A549 (cell line): ENCODE measurements at regions not wholly inside any gene's neighbourhood (a gene's known extent, or its start where the extent isn't known, plus 50 kb on each side); places are given as distances from the start of the nearest gene placed in this dataset.

Experiments
- ATAC-seq, 2 experiments: fragments of 200-7000 bp in 1 of 2; fragments of >200 bp in 1 of 2; cut with Nextera tagmentation in 1 of 2; cut with Tn5 transposase in 1 of 2; 3 replicates each; pipeline versions ENCODE4 v1.8.0 to v1.9.1; 2018 to 2020; ENCODE audit warnings: mild to moderate bottlenecking in 1 of 2, moderate library complexity in 1 of 2
- CTCF ChIA-PET: fragments of 300-600 bp; sonication (Branson Sonifier 250); formaldehyde crosslinking; extraction: SDS; loops from one replicate; lab custom pipeline; 2021; ENCODE audit warnings: antibody characterized with exemption, inconsistent platforms; lab: Yijun Ruan, JAX
- POLR2A ChIA-PET: fragments of 350-600 bp; formaldehyde crosslinking; extraction: SDS; loops from one replicate; lab custom pipeline; 2021; ENCODE audit warnings: antibody characterized with exemption, inconsistent platforms; lab: Yijun Ruan, JAX
- DNase-seq, 2 experiments: peaks; one replicate each; pipeline versions ENCODE4 v3.0.0 to v3.0.0-alpha.2; 2011 to 2016; ENCODE audit warnings: low read depth in 1 of 2, low spot score in 1 of 2
- FAIRE-seq: peaks from 2 replicates; lab custom pipeline; 2011; peaks lifted over from hg19 to GRCh38; lab: Jason Lieb, UNC
- H3K27ac ChIP-seq, 2 experiments: fragments of >200 bp; sonication (Bioruptor Twin); formaldehyde crosslinking; 3 replicates each; pipeline ENCODE4 v1.5.1; 2016 to 2017
- H3K4me1 ChIP-seq: fragments of >200 bp; sonication (Bioruptor Twin); formaldehyde crosslinking; 3 replicates; pipeline ENCODE4 v1.6.1; 2016
- H3K4me2 ChIP-seq: fragments of >200 bp; sonication (Bioruptor Twin); formaldehyde crosslinking; 3 replicates; pipeline ENCODE4 v1.6.1; 2016
- H3K4me3 ChIP-seq: fragments of >200 bp; sonication (Bioruptor Twin); formaldehyde crosslinking; 3 replicates; pipeline ENCODE4 v1.5.1; 2016
- H3K9me3 ChIP-seq: fragments of >200 bp; sonication (Bioruptor Twin); formaldehyde crosslinking; 3 replicates; pipeline ENCODE4 v1.6.1; 2016
- CHD2 ChIP-seq: fragments of 150-350 bp; IDR thresholded peaks from 2 replicates; pipeline ENCODE4 v1.6.1; 2014; ENCODE audit warnings: low read length; ENCODE audit not compliant: partially characterized antibody
- CHD4 ChIP-seq: fragments of 200-600 bp; sonication (generic); IDR thresholded peaks from 2 replicates; pipeline ENCODE4 v1.6.1; 2016; ENCODE audit warnings: antibody characterized with exemption, mild to moderate bottlenecking, borderline replicate concordance
- EHF ChIP-seq: fragments of 250-450 bp; sonication (Bioruptor Pico); IDR thresholded peaks from 2 replicates; pipeline ENCODE4 v1.5.0; 2020; ENCODE audit warnings: mild to moderate bottlenecking
- EHMT2 ChIP-seq: fragments of 200-600 bp; sonication (generic); IDR thresholded peaks from 2 replicates; pipeline ENCODE4 v1.6.1; 2016; ENCODE audit warnings: antibody characterized with exemption, low read depth, mild to moderate bottlenecking, moderate library complexity
- ESRRA ChIP-seq: fragments of 150-350 bp; IDR thresholded peaks from 2 replicates; pipeline ENCODE4 v1.6.1; 2014; ENCODE audit warnings: mild to moderate bottlenecking, low read length, borderline replicate concordance
- FOSL2 ChIP-seq, 2 experiments: fragments of 450-650 bp in 1 of 2; fragments of >200 bp in 1 of 2; sonication (Bioruptor Twin) in 1 of 2; formaldehyde crosslinking; IDR thresholded peaks; 2 replicates each; pipeline versions ENCODE4 v1.5.0 to v1.6.1; 2016 to 2020; ENCODE audit warnings: mild to moderate bottlenecking in 1 of 2, moderate library complexity in 1 of 2
- HDAC2 ChIP-seq: fragments of 200-600 bp; sonication (generic); IDR thresholded peaks from 2 replicates; pipeline ENCODE4 v1.6.1; 2016
- HOXA7 ChIP-seq: fragments of 250-450 bp; sonication (Bioruptor Pico); IDR thresholded peaks from 2 replicates; pipeline ENCODE4 v1.5.0; 2020; ENCODE audit warnings: mild to moderate bottlenecking, moderate library complexity
- HOXB5 ChIP-seq: fragments of 250-450 bp; sonication (Bioruptor Pico); IDR thresholded peaks from 2 replicates; pipeline ENCODE4 v1.5.0; 2020; ENCODE audit warnings: mild to moderate bottlenecking, moderate library complexity
- JUN ChIP-seq, 2 experiments: fragments of >200 bp; sonication (Bioruptor Twin); formaldehyde crosslinking; IDR thresholded peaks; 2 replicates in 1 of 2; 3 replicates in 1 of 2; pipeline ENCODE4 v1.6.1; 2016 to 2017
- MAFK ChIP-seq: fragments of 450-650 bp; IDR thresholded peaks from 2 replicates; pipeline ENCODE4 v1.6.1; 2014; ENCODE audit not compliant: partially characterized antibody
- MAZ ChIP-seq: fragments of 150-350 bp; IDR thresholded peaks from 2 replicates; pipeline ENCODE4 v1.6.1; 2014; ENCODE audit warnings: antibody characterized with exemption, low read depth, low read length, borderline replicate concordance
- MYC ChIP-seq: IDR thresholded peaks from 2 replicates; pipeline ENCODE4 v1.6.1; 2012; ENCODE audit warnings: mild to moderate bottlenecking, inconsistent platforms, low read length, improper control_type of control experiment, borderline replicate concordance
- NFE2L2 ChIP-seq: fragments of 150-350 bp; conservative IDR thresholded peaks from 2 replicates; pipeline ENCODE4 v1.6.1; 2014; ENCODE audit warnings: low read length
- RCOR1 ChIP-seq: fragments of 150-350 bp; IDR thresholded peaks from 2 replicates; pipeline ENCODE4 v1.6.1; 2014; ENCODE audit warnings: antibody characterized with exemption, low read length, low read depth
- RFX5 ChIP-seq: fragments of 450-650 bp; IDR thresholded peaks from 2 replicates; pipeline ENCODE4 v1.7.1; 2014; ENCODE audit warnings: antibody characterized with exemption, mild to moderate bottlenecking, moderate library complexity
- SMC3 ChIP-seq: fragments of >200 bp; sonication (Bioruptor Twin); formaldehyde crosslinking; IDR thresholded peaks from 3 replicates; pipeline ENCODE4 v1.6.1; 2018; ENCODE audit warnings: inconsistent platforms
- TFCP2L1 ChIP-seq: fragments of 250-450 bp; sonication (Bioruptor Pico); IDR thresholded peaks from 2 replicates; pipeline ENCODE4 v1.5.0; 2021; ENCODE audit warnings: mild to moderate bottlenecking
- ZFP36 ChIP-seq: fragments of 450-650 bp; IDR thresholded peaks from 2 replicates; pipeline ENCODE4 v1.6.1; 2014; ENCODE audit warnings: borderline replicate concordance; ENCODE audit not compliant: partially characterized antibody
- ZSCAN20 ChIP-seq: fragments of 250-450 bp; sonication (Bioruptor Pico); IDR thresholded peaks from 2 replicates; pipeline ENCODE4 v1.8.0; 2022; ENCODE audit warnings: mild to moderate bottlenecking, moderate library complexity
- WGBS: methylation state at CpG from one replicate; pipeline ENCODE4 v1.1.6; 2017; ENCODE audit errors: missing lambda C conversion rate; 5-methylcytosine and 5-hydroxymethylcytosine counted together
- TF ChIP-seq, protein P1 (sequence below): IDR thresholded peaks from 2 replicates; pipeline ENCODE4 v1.6.1; 2012; ENCODE audit warnings: low read depth, borderline replicate concordance
- TF ChIP-seq, protein P2 (sequence below): fragments of 250-450 bp; sonication (Bioruptor Pico); IDR thresholded peaks from 2 replicates; pipeline ENCODE4 v1.5.0; 2021; ENCODE audit warnings: mild to moderate bottlenecking, moderate library complexity, borderline replicate concordance

DNA sequence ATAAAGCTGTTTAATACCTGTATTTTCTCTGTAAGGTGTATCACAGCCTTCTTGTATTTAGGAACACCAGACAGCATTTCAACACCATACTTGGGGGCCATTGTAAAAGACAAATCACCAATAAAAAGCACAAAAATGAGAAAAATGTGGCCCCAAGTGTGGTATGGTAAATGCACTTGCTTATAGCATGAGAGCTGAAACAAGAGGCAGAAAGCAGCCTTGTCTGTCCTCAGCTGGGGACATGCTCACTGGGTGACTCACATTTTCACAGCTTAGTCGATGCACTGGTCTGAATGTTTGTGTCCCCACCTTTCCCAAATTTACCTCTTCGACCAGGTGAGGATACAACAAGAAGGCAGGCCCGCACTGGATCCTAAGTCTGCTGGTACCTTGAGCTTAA lies 639.7 kb upstream of the AGA start:
- Histone ChIP-seq H3K4me2 (no peak overlapping the region), H3K4me1 (no peaks in the 10 kb centered on the region), H3K27ac (no peak overlapping the region), H3K9me3 (no peaks in the 10 kb centered on the region), H3K4me3 (no peak overlapping the region)
- WGBS = 15% methylated on average over 3 of the region's 3 CpGs
- FAIRE-seq (no peak), DNase-seq (no peak), ATAC-seq (no peak)
- ChIA-PET CTCF (no interaction called here), POLR2A (no interaction called here)
- no peak for TF ChIP-seq ESRRA
- TF ChIP-seq, protein P1, sequence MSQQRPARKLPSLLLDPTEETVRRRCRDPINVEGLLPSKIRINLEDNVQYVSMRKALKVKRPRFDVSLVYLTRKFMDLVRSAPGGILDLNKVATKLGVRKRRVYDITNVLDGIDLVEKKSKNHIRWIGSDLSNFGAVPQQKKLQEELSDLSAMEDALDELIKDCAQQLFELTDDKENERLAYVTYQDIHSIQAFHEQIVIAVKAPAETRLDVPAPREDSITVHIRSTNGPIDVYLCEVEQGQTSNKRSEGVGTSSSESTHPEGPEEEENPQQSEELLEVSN = no peak
- no peak for TF ChIP-seq MYC
- TF ChIP-seq HOXA7 (CRISPR knock-in tag) = no peak

DNA sequence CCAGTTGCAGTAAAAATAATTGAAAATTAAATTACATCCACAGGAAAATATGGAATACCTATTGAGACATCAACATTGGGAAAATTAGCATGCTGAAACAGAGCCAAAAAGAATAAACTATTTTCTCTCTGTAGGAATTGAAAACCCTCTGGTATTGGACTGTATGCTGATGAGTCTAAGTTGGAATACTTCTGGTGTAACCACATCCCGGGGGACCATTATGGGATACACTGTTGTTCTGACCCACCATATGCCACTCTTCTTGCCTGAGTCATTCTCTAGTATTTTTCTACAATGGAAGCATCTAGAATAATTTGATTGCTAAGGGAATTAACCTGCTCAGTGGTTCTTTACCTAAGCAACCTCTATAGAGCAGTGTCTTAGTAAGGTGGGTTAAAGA lies 640.7 kb upstream of the AGA start:
- no peak for ATAC-seq
- DNase-seq = no peak
- 38% methylated on average over 1 of the region's 1 CpG for WGBS
- FAIRE-seq = no peak
- ChIA-PET POLR2A (no interaction called here), CTCF (no interaction called here)
- no peak for TF ChIP-seq ZSCAN20
- TF ChIP-seq NFE2L2 = no peak
- TF ChIP-seq, protein P2, sequence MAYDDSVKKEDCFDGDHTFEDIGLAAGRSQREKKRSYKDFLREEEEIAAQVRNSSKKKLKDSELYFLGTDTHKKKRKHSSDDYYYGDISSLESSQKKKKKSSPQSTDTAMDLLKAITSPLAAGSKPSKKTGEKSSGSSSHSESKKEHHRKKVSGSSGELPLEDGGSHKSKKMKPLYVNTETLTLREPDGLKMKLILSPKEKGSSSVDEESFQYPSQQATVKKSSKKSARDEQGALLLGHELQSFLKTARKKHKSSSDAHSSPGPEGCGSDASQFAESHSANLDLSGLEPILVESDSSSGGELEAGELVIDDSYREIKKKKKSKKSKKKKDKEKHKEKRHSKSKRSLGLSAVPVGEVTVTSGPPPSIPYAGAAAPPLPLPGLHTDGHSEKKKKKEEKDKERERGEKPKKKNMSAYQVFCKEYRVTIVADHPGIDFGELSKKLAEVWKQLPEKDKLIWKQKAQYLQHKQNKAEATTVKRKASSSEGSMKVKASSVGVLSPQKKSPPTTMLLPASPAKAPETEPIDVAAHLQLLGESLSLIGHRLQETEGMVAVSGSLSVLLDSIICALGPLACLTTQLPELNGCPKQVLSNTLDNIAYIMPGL (CRISPR knock-in tag) = no peak
- no peak overlapping the region for H3K4me2 ChIP-seq
- no peak overlapping the region for H3K4me3 ChIP-seq
- H3K27ac ChIP-seq = no peak overlapping the region
- H3K9me3 ChIP-seq = no peaks in the 10 kb centered on the region
- H3K4me1 ChIP-seq = no peaks in the 10 kb centered on the region

DNA sequence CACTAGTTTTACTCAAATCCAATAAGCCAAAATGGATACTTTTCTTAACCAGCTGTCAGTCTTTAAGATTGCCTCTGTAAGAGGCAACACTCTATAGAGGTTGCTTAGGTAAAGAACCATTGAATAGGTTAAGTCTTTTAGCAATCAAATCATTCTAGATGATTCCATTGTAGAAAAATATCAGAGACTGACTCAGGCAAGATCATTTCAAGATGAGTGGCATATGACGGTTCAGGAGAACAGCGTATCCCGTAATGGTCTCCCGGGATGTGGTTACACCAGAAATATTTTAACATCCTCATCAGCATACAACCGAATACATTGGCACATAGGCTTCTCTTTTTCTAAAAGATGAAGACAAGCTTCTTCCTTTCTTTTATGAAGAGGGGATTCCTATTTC lies 641.7 kb upstream of the AGA start:
- H3K27ac ChIP-seq = no peak overlapping the region
- no peaks in the 10 kb centered on the region for H3K4me1 ChIP-seq
- no peaks in the 10 kb centered on the region for H3K9me3 ChIP-seq
- no peak overlapping the region for H3K4me3 ChIP-seq
- FAIRE-seq = no peak
- WGBS = 85% methylated on average over 5 of the region's 5 CpGs
- TF ChIP-seq FOSL2 (IDR thresholded peaks at IDR 0.05) = no peak
- no peak for TF ChIP-seq FOSL2 (CRISPR knock-in tag; IDR thresholded peaks at IDR 0.05)
- no peak for TF ChIP-seq TFCP2L1 (CRISPR knock-in tag)
- TF ChIP-seq CHD4 = no peak
- TF ChIP-seq HOXB5 (CRISPR knock-in tag) = no peak
- no peak for TF ChIP-seq JUN (IDR thresholded peaks at IDR 0.05)
- no peak for TF ChIP-seq CHD2
- TF ChIP-seq SMC3 = no peak
- no peak for DNase-seq
- no peak overlapping the region for H3K4me2 ChIP-seq
- ChIA-PET CTCF (no interaction called here), POLR2A (no interaction called here)
- ATAC-seq = no peak

DNA sequence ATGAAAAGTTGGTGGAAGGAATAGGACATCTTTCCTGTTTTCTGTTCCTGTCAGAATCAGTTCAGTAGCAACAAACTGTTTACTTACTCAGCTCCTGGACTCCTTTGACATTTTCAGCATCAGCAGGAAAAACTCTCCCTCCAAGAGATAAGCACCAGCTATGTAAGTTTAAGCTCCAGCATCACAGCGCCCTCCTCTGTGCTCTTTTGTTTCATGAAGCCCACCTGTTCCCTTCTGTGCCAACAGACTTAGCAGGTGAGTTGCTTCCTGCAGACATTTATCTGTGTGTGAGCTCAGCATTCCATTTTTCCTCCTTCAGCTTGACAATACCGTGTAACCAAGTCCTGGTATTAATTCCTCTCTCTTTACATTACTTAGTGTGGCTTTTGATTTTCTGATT lies 644.1 kb upstream of the AGA start:
- TF ChIP-seq MYC (no peak), MAFK (no peak), RCOR1 (no peak), CHD2 (no peak), MAZ (no peak), RFX5 (no peak), HDAC2 (no peak), ZFP36 (no peak), EHMT2 (no peak), EHF (CRISPR knock-in tag) (no peak)
- no peak overlapping the region for H3K27ac ChIP-seq
- 3% methylated on average over 2 of the region's 2 CpGs for WGBS
- CTCF ChIA-PET = interaction anchor here (0.6 to 1.4 kb wide), 3 partner anchors 25 to 1000 kb away, joined by 3 read pairs; no protein-coding TSS in a partner anchor
- no peaks in the 10 kb centered on the region for H3K4me1 ChIP-seq
- H3K4me3 ChIP-seq = no peak overlapping the region
- FAIRE-seq = no peak
- peak overlapping the region; percentile 23; the same call in 1 of the 3 replicates for H3K4me2 ChIP-seq
- POLR2A ChIA-PET = no interaction called here
- H3K9me3 ChIP-seq = no peaks in the 10 kb centered on the region
- DNase-seq = peak in 1 of 2 experiments; percentile 16
- no peak for ATAC-seq
